ENCODE measurements at regions not wholly inside any gene's neighbourhood (a gene's known extent, or its start where the extent isn't known, plus 50 kb on each side); places are given as distances from the start of the nearest gene placed in this dataset.

DNA sequence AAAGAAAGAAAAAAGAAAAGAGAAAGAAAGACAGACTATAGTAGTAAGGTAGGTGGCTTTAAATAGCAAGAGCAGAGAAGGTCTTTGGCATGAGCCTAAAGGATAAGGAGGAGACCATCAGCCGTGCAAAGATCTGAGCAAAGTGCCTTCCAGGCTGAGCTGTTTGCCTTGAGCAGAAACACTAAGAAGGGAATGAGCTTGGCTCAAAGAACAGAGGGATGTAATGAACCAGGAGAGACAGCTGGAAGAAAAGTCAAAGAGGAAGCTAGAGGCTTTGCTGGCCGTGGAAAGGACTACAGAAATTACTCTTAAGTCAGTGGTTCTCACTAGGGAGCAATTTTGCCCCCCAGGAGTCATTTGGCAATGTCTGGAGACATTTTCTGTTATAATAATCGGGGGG, 228.6 kb downstream of the FGFR2 start:
- no peak for FAIRE-seq
- no peak for DNase-seq (ENCODE audit: insufficient read length, low spot score)
- TF ChIP-seq, protein P1, sequence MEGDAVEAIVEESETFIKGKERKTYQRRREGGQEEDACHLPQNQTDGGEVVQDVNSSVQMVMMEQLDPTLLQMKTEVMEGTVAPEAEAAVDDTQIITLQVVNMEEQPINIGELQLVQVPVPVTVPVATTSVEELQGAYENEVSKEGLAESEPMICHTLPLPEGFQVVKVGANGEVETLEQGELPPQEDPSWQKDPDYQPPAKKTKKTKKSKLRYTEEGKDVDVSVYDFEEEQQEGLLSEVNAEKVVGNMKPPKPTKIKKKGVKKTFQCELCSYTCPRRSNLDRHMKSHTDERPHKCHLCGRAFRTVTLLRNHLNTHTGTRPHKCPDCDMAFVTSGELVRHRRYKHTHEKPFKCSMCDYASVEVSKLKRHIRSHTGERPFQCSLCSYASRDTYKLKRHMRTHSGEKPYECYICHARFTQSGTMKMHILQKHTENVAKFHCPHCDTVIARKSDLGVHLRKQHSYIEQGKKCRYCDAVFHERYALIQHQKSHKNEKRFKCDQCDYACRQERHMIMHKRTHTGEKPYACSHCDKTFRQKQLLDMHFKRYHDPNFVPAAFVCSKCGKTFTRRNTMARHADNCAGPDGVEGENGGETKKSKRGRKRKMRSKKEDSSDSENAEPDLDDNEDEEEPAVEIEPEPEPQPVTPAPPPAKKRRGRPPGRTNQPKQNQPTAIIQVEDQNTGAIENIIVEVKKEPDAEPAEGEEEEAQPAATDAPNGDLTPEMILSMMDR (IDR thresholded peaks at IDR 0.05; ENCODE audit: insufficient read depth, missing control alignments) = no peak

- TF ChIP-seq, protein P1 (IDR thresholded peaks at IDR 0.05; ENCODE audit: insufficient read depth, missing control alignments) = no peak
- FAIRE-seq = no peak
These were observed 226.4 kb downstream of the FGFR2 start for GRCh38 chr10:121371836-121372235.

GRCh38 chr10:121373411-121373810, 224.8 kb downstream of the FGFR2 start:
- DNase-seq (ENCODE audit: insufficient read length, low spot score) (no peak), FAIRE-seq (no peak)

More at GRCh38 chr10:121371836-121372235, 226.4 kb downstream of the FGFR2 start:
- DNase-seq (ENCODE audit: insufficient read length, low spot score) = no peak

DNA sequence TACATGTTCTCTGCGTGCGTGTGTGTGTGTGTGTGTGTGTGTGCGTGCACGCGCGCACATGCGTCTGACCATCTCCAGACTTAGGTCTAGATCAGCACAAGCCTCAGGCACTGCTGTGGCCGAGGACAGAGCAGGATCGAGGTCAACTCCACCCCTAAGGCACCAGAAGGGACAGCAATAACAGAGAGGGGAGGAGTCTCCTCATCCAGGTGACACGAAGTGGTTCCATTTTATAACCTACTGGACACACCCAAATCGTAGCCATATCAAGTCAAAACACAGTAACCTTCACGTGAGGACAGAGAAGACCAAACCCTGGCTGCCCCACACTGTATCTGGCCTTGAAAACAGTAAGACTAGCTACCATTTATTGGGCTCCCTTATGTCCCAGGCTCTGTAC, 224.1 kb downstream of the FGFR2 start:
- FAIRE-seq = no peak
- DNase-seq (ENCODE audit: insufficient read length, low spot score) = no peak

More at GRCh38 chr10:121373411-121373810, 224.8 kb downstream of the FGFR2 start:
- TF ChIP-seq, protein P1 (IDR thresholded peaks at IDR 0.05; ENCODE audit: insufficient read depth, missing control alignments) = no peak

DNA sequence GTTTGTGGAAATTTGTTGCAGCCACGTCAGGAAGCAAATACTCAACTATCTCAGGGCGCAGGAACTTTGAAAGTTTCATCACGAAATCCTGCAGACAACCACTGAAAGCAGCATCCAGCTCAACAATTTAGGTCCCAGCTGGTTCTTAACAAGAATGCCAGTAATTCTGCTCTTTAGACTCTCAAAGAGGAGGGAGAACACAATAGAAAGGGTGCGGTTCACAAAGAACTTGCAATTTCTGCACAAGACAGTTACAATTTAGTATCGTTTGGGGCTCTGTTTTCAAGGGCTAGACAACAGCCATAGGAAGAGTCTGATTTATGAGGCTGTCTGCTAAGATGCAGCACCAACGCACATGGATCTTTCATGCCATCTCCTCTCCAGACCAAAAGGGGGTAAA, 223.1 kb downstream of the FGFR2 start:
- TF ChIP-seq, protein P1 (IDR thresholded peaks at IDR 0.05; ENCODE audit: insufficient read depth, missing control alignments) = no peak
- DNase-seq (ENCODE audit: insufficient read length, low spot score) (no peak), FAIRE-seq (no peak)

More for the DNA sequence above, 224.1 kb downstream of the FGFR2 start:
- TF ChIP-seq, protein P1 (IDR thresholded peaks at IDR 0.05; ENCODE audit: insufficient read depth, missing control alignments) = no peak

DNA sequence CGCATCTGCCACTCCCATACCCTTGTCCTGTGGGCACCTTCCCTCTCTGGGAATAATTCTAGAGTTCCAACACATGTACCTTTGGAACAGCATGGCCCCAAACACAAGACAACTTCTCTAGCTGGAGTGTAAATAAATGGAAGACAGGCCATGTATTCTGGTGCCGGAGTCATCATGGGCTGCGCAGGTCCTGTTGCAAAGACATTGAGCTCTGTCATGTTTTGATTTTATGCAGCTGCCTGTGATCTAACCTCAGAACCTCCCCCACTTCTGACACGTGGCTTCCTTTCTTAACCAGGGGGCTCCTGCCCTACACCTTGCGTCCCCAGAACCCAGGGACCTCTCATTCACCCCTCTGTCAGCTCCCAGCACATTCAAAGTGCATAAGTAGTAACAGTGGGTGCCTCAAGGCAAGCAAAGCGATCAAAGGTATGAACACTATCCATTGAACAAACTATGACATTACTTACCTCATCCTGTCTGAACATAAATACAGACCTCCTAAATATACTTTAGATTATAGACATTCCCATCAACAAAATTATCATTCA, 219.9 kb downstream of the FGFR2 start:
- DNase-seq (ENCODE audit: insufficient read length, low spot score) = no peak
- FAIRE-seq = no peak
- TF ChIP-seq, protein P1 (IDR thresholded peaks at IDR 0.05; ENCODE audit: insufficient read depth, missing control alignments) = no peak

DNA sequence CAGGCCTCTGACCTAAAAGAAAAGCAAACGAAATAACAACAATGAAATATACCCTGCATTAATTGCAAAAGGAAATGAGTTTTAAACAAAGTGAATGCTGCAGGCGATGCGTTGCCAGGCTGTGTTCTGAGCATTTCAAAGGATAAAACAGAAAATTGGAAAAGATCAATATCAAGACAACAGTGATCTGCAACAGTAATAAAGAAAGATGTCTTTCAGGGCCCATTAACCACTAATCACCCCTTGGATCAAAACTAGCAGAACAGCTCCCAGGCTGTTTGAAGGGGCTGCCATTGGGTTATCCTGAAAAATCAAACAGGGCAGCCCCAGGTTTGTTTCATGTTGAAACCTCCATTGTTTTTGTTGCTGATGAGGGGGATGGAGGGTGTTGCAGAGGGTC, 219.2 kb downstream of the FGFR2 start:
- TF ChIP-seq, protein P1 (IDR thresholded peaks at IDR 0.05; ENCODE audit: insufficient read depth, missing control alignments) = no peak
- FAIRE-seq (no peak), DNase-seq (ENCODE audit: insufficient read length, low spot score) (no peak)
